ENCODE measurements at regions not wholly inside any gene's neighbourhood (a gene's known extent, or its start where the extent isn't known, plus 50 kb on each side); places are given as distances from the start of the nearest gene placed in this dataset.

DNA sequence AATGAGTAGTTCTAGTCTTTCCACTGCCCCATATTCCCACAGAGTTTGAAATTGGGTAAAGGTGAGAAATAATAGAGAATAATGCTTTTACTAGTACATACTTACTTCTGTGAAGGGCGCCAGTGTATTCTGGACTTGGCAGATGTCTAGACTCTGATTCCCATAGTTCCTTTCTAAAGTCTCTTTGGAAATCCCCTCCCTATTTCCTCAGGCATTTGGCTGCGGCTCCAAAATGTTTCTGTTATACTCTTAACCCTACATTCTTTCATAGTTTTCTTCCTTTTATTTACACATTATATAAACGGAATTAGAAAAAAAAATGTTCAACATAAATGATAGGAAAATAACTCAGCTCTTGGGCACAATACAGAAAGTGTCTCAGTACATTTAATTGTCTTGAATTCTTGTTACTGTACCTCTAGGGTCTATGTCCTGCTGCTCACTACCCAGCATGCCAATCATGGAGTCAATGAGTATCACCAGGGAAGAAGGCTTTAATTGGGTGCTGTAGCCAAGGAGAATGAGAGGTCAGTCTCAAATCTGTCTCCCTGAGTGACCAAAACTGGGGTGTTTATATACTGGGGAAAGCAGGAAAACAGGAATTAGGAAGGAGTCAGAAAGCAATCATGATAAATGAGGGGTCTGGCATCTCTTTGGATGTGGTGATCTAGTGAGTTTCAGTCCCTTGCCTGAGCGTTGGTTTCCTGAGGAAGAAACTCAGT is 147.8 kb upstream of the MMADHC start:
- WGBS (ENCODE audit: insufficient coverage, low coverage, missing lambda C conversion rate), result 1% methylated on average over 4 of the region's 4 CpGs
- no peak overlapping the region for H3K4me2 ChIP-seq (ENCODE audit: insufficient read depth, low read length)
- CTCF ChIA-PET (ENCODE audit: low intra/inter-chr PET ratio), result no interaction called here
- H3K4me3 ChIP-seq, result no peak overlapping the region
- in situ Hi-C loops (cut with MboI), result no loop called here
- TF ChIP-seq EWSR1 (IDR thresholded peaks at IDR 0.05; ENCODE audit: borderline replicate concordance, low read depth, partially characterized antibody), result no peak
- TF ChIP-seq, protein P1, sequence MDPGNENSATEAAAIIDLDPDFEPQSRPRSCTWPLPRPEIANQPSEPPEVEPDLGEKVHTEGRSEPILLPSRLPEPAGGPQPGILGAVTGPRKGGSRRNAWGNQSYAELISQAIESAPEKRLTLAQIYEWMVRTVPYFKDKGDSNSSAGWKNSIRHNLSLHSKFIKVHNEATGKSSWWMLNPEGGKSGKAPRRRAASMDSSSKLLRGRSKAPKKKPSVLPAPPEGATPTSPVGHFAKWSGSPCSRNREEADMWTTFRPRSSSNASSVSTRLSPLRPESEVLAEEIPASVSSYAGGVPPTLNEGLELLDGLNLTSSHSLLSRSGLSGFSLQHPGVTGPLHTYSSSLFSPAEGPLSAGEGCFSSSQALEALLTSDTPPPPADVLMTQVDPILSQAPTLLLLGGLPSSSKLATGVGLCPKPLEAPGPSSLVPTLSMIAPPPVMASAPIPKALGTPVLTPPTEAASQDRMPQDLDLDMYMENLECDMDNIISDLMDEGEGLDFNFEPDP (CRISPR knock-in tag; IDR thresholded peaks at IDR 0.05), result no peak
- H3K36me3 ChIP-seq (ENCODE audit: control insufficient read depth, insufficient read depth, low read length), result no peaks in the 10 kb centered on the region
- no peak for ATAC-seq
- intact Hi-C loops (cut with micrococcal nuclease), result no loop called here
- no peaks in the 10 kb centered on the region for H3K9me1 ChIP-seq (ENCODE audit: control insufficient read depth, insufficient read depth, low read length)
- no peaks in the 10 kb centered on the region for H3K79me2 ChIP-seq (ENCODE audit: control insufficient read depth, insufficient read depth, low read length)
- H3K9ac ChIP-seq (ENCODE audit: insufficient read depth in 1 of 2, low read depth in 2 of 2, low read length in 2 of 2), result no peak overlapping the region
- H2AFZ ChIP-seq (ENCODE audit: low read depth, low read length), result no peak overlapping the region
- no peaks in the 10 kb centered on the region for H3K9me3 ChIP-seq (replicated peaks; ENCODE audit: control insufficient read depth, insufficient read depth, low read depth, low read length)
- POLR2A ChIA-PET, result no interaction called here
- FAIRE-seq, result no peak
- DNase-seq (ENCODE audit: extremely low read depth in 1 of 4, low spot score in 3 of 4), result no peak
- H3K27me3 ChIP-seq (ENCODE audit: control insufficient read depth in 2 of 2, insufficient read depth in 2 of 2, low read length in 2 of 2), result no peaks in the 10 kb centered on the region
- no peaks in the 10 kb centered on the region for H3K4me1 ChIP-seq (replicated peaks in 1 of 2; ENCODE audit: control insufficient read depth in 2 of 2, insufficient read depth in 2 of 2, low read length in 2 of 2)
- H3K27ac ChIP-seq (ENCODE audit: extremely low read depth, low read depth, low read length), result no peak overlapping the region
- no peaks in the 10 kb centered on the region for H4K20me1 ChIP-seq (replicated peaks; ENCODE audit: control insufficient read depth, insufficient read depth, low read length)
- BruUV-seq (replicated peaks), result no TSS peak

DNA sequence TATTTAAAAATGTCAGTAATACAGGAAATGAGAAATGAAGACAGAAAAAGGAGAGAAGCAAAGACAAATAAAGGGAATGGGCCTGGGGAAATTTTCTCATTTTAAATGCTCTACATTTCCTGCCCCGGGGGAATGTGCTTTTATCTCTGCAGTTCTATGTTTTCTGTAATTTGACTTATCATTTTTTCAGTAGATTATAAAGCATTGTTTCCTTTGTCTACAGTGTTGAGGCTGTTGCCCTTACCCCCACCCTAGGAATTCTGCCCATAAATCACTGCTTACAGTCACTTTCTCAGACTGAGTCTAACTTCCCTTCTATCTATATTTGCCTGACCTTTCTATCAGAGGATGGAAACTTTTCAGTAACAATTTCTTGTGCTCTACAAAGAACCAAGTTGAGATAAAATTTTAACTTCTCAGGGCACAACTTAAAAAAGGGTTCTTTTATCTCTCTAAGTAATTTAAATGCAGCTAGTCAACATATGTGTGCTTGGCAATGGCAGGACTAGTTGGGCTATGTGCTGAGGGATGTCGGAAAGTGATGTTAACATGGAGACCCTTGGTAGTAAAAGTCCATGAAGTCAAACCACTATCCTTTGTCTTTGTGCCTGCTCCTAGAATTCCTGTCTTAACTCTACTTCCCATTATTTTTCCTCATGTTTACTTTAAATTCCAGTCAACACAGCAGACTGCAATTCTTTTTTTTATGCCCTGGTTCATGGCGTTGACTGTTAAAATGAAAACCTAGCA is 146.5 kb upstream of the MMADHC start:
- in situ Hi-C loops (cut with MboI), result no loop called here
- TF ChIP-seq NR4A1 (CRISPR knock-in tag; IDR thresholded peaks at IDR 0.05) (no peak), NR4A1 (tag; IDR thresholded peaks at IDR 0.05) (no peak), EP400 (IDR thresholded peaks at IDR 0.05) (no peak), HDAC3 (IDR thresholded peaks at IDR 0.05; ENCODE audit: borderline replicate concordance, partially characterized antibody) (no peak)
- TF ChIP-seq, protein P2, sequence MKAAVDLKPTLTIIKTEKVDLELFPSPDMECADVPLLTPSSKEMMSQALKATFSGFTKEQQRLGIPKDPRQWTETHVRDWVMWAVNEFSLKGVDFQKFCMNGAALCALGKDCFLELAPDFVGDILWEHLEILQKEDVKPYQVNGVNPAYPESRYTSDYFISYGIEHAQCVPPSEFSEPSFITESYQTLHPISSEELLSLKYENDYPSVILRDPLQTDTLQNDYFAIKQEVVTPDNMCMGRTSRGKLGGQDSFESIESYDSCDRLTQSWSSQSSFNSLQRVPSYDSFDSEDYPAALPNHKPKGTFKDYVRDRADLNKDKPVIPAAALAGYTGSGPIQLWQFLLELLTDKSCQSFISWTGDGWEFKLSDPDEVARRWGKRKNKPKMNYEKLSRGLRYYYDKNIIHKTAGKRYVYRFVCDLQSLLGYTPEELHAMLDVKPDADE (conservative IDR thresholded peaks at IDR 0.05; ENCODE audit: control insufficient read depth, low read depth, low read length), result no peak
- TF ChIP-seq, protein P3, sequence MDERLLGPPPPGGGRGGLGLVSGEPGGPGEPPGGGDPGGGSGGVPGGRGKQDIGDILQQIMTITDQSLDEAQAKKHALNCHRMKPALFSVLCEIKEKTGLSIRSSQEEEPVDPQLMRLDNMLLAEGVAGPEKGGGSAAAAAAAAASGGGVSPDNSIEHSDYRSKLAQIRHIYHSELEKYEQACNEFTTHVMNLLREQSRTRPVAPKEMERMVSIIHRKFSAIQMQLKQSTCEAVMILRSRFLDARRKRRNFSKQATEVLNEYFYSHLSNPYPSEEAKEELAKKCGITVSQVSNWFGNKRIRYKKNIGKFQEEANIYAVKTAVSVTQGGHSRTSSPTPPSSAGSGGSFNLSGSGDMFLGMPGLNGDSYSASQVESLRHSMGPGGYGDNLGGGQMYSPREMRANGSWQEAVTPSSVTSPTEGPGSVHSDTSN (CRISPR knock-in tag; IDR thresholded peaks at IDR 0.05; ENCODE audit: low read depth), result no peak
- TF ChIP-seq, protein P3 (tag; conservative IDR thresholded peaks at IDR 0.05; ENCODE audit: low read depth), result 0 out of 2 replicates have a peak, but pooled peaks have one; percentile 21

More for the DNA sequence above, 146.5 kb upstream of the MMADHC start:
- no peak overlapping the region for H3K27ac ChIP-seq (ENCODE audit: extremely low read depth, low read depth, low read length)
- BruUV-seq (replicated peaks), result no TSS peak
- H3K4me3 ChIP-seq, result no peak overlapping the region
- no peaks in the 10 kb centered on the region for H3K4me1 ChIP-seq (replicated peaks in 1 of 2; ENCODE audit: control insufficient read depth in 2 of 2, insufficient read depth in 2 of 2, low read length in 2 of 2)
- no peaks in the 10 kb centered on the region for H3K36me3 ChIP-seq (ENCODE audit: control insufficient read depth, insufficient read depth, low read length)
- ATAC-seq (no peak), DNase-seq (ENCODE audit: extremely low read depth in 1 of 4, low spot score in 3 of 4) (no peak), FAIRE-seq (no peak)
- H3K4me2 ChIP-seq (ENCODE audit: insufficient read depth, low read length), result no peak overlapping the region
- no peak overlapping the region for H2AFZ ChIP-seq (ENCODE audit: low read depth, low read length)
- ChIA-PET POLR2A (no interaction called here), CTCF (ENCODE audit: low intra/inter-chr PET ratio) (no interaction called here)
- no peak overlapping the region for H3K9ac ChIP-seq (ENCODE audit: insufficient read depth in 1 of 2, low read depth in 2 of 2, low read length in 2 of 2)
- intact Hi-C loops (cut with micrococcal nuclease), result no loop called here
- H3K27me3 ChIP-seq (ENCODE audit: control insufficient read depth in 2 of 2, insufficient read depth in 2 of 2, low read length in 2 of 2), result no peaks in the 10 kb centered on the region
- H3K79me2 ChIP-seq (ENCODE audit: control insufficient read depth, insufficient read depth, low read length), result no peaks in the 10 kb centered on the region
- H4K20me1 ChIP-seq (replicated peaks; ENCODE audit: control insufficient read depth, insufficient read depth, low read length), result no peaks in the 10 kb centered on the region
- WGBS (ENCODE audit: insufficient coverage, low coverage, missing lambda C conversion rate), result 2% methylated on average over 3 of the region's 3 CpGs
- no peaks in the 10 kb centered on the region for H3K9me3 ChIP-seq (replicated peaks; ENCODE audit: control insufficient read depth, insufficient read depth, low read depth, low read length)
- no peaks in the 10 kb centered on the region for H3K9me1 ChIP-seq (ENCODE audit: control insufficient read depth, insufficient read depth, low read length)

Data from K562 (cell line).